Superior temporal gyrus (tissue), 1 donor: ENCODE measurements at regions not wholly inside any gene's neighbourhood (a gene's known extent, or its start where the extent isn't known, plus 50 kb on each side); places are given as distances from the start of the nearest gene placed in this dataset.
A peak's percentile ranks its signal among the peaks of the same experiment; 100 is the strongest.

Source experiments
- DNase-seq: peaks from one replicate; pipeline ENCODE4 v3.0.0-alpha.2; 2016; ENCODE audit errors: extremely low spot score

- DNase-seq: no peak
Measured at GRCh38 chr15:25969886-25970285, 106.8 kb upstream of the ATP10A start.

GRCh38 chr15:25967116-25967515 is 104.0 kb upstream of the ATP10A start:
- no peak for DNase-seq

DNA sequence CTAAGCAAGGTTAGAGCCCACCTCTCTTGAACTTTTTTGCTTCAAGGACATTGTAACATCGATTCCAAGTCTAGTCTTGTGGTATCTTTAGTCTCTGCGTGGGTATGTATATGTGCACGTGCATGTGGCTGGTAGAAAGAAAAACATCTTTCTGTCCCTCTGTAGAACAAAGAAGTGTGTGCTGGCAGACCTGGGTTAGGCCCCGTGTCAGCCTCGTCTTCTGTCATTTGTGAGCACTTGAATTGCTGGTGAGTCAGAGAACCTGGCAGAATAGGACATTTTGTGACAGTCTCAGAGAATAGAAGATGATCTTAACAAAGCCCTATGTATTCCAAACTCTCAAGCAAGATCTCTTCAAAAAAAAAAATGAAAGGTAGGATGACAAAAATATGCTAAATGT is 102.2 kb upstream of the ATP10A start:
- no peak for DNase-seq

DNA sequence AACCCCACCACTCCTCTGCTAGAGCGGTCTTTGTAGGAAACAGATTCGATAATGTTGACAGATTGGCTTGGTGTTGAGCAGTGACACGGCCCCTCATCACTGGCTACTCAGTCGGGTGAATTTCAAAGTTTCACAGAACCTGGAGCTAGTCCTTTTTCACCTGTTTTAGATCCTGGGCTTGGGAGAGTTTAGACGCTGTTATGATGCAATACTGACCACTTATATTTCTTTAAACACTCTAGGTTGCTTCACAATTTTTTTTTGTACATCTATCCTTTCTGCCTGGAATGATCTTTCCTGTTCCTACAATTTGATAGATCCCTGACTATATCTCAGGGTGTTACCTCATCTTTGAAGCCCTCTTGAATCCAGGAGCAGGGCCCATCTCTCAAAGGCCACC is 97.1 kb upstream of the ATP10A start:
- no peak for DNase-seq

- DNase-seq: no peak
Measured at GRCh38 chr15:25959100-25959499, 96.0 kb upstream of the ATP10A start.

GRCh38 chr15:25955628-25956027 is 92.5 kb upstream of the ATP10A start:
- DNase-seq: no peak

DNA sequence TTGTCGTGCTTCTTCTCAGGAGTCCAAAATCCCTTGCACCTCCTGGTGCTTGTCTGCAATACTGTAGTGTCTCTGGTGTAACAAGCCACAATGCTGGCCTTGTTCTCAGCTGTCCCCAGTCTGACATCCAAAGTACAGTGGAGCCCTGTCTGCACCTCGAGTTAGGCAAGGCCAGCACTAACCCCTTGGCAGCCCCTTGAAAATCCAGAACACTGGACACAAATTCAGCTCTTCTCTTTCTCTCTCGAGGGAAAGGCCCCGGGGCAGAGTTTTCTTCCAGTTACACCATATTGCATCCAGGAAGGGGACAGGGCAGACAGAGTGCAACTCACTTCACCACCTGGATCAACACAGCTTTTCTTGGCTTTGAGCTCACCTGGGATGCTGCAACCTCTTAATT is 91.3 kb upstream of the ATP10A start:
- no peak for DNase-seq

GRCh38 chr15:25950014-25950413 is 86.9 kb upstream of the ATP10A start:
- no peak for DNase-seq

DNA sequence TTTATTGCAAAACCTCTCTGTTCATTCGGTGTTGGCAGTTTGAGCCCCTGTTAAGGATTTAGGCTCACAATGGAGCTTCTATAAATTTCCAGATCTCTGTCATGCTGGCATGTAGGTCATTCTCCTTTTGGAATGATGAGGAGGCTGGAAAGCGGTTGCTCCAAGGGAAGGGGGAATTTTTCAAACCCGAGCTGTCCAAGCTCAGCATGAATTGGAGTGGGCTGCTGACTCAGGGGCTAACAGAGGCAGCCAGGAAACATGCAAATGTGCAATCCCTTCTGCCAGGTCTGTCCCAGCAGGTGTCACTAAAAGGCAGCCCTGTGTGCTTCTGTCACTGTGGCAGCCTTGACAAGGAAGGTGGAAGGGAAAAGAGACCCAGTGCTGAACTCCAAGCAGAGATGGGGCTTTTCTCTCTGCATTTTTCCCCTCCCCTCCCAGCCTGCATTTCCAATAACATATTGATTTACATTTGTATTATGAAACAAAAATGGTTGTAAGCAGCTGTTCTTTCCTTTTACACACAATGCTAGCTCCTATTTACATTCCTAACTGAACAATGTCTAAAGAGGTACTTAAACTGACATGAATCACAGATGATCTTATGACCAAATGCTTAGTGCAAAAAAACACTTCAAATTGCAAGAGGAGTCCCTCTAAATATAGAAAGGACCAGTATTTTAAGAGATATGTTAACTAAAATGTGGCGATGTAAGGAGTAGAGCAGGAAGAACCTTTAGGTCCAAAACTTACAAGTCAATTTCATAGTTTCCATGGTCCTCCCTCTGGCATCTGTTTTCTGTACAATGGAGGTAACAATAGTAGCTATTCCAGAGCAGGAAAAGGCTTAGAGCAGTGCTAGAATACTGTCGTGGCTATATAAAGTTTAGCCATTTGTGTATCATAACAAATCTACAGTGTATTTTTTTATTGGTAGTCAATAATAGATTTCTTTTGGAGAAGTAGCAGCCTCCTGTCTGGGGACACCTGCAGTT is 84.5 kb upstream of the ATP10A start:
- peak; percentile 17 for DNase-seq

- no peak for DNase-seq
Measured at GRCh38 chr15:25946241-25946805, 83.2 kb upstream of the ATP10A start.

DNA sequence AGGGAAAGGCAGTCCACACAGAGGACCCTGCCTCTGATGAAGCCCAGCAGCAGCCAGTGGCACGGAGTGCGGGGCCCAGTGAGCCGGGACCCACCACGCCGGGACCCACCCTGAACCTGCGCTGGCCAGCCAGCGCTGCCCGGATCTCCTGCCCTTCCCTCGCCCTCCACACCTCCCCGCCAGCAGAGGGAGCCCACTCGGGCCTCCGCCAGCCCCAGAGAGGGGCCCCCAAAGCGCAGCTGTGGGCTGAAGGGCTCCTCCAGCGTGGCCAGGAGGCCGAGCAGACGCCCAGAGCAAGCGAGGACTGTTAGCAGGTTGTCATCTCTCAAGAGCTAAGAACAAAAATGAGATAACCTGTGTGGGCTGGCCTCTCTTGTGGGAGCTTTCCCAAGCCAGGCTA is 81.3 kb upstream of the ATP10A start:
- no peak for DNase-seq

GRCh38 chr15:25943831-25944230 is 80.7 kb upstream of the ATP10A start:
- DNase-seq: no peak

GRCh38 chr15:25939122-25939521 is 76.0 kb upstream of the ATP10A start:
- no peak for DNase-seq

- DNase-seq: no peak
Measured at GRCh38 chr15:25937796-25938195, 74.7 kb upstream of the ATP10A start.

GRCh38 chr15:25936004-25936403 is 72.9 kb upstream of the ATP10A start:
- DNase-seq: no peak

DNA sequence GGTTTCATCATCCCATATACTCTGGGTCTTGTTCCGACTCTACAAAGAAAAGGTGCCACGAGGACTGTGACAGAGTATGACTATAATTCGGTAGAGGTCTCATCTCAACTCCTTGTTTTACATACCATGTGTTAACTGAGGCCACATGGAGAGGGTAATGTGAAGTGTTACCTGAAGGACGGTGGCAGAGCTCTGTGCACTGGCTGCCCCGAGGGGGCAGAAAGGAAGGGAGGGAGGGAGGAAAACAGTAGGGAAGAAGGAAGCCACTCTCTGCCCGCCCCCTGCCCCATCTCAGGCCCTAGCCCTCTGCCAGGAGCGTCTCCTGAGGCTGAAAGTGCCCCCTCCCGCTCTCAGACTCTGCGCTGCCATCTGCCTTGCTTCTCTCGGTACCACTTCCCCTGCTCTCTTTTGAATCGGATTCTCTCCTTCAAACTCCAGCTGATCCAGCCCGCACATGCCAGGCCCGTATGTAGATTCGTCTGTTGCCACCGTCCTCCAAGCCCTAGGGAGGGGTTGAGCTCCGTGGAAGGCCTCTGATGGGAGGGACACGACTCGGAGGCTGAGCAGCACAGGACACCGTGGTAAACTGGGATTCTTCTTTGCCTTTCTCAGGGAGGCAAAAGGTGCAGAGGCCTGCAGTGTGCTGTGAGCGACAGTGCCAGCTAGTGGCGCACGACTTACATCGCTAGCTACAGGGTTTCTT is 70.5 kb upstream of the ATP10A start:
- DNase-seq: peak; percentile 61

DNA sequence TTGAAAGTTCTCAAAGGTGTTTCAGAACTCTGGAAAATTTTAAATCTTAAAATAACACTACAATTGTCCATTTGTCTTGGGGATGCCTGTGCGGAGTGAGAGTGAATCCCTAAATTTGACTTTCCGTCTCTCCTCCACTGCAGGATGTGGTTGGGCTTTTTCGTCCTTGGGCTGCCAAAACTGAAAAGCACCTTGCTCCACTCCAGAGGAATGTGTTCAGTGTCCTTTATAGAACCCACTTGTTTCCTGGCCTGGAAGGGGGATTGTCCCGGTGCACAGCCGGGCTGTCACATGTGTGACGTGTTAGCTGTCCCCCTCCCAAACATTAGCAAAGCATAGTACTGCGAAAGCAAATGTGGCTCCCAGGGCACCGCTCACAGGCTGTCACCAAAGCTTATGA is 69.6 kb upstream of the ATP10A start:
- no peak for DNase-seq

GRCh38 chr15:25931851-25932250 is 68.7 kb upstream of the ATP10A start:
- DNase-seq: no peak

DNA sequence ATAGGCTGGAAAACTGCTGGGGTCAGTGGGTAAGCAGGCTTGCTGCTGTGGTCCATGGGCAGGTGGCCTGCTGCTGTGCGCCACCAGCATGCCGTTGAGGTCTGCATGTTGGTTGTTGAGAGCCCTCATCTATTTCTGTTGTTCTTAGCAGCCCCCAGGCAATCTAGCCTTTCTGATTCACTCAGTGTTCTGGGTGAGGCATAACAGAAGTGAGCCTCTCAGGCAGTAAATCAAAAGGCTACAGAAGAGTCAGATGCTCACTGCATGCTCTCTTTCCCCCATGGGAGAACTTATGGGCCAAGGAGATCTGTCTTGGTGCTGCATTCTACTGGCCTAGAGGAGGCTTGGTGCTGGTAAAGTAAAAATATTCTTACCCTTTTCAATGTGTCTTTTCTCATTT is 67.8 kb upstream of the ATP10A start:
- DNase-seq: no peak
